Hepatocyte (in vitro differentiated cells): ENCODE measurements at regions not wholly inside any gene's neighbourhood (a gene's known extent, or its start where the extent isn't known, plus 50 kb on each side); places are given as distances from the start of the nearest gene placed in this dataset.

ENCODE experiments used
- DNase-seq: peaks from one replicate; pipeline ENCODE4 v3.0.0-alpha.2; 2016; ENCODE audit warnings: low spot score
- H2AFZ ChIP-seq: fragments of 200-600 bp; sonication (generic); 2 replicates; pipeline ENCODE4 v1.6.0; 2016; ENCODE audit warnings: antibody characterized with exemption, mild to moderate bottlenecking
- H3K27ac ChIP-seq: fragments of 200-600 bp; sonication (generic); 2 replicates; pipeline ENCODE4 v1.5.1; 2016; ENCODE audit warnings: mild to moderate bottlenecking
- H3K27me3 ChIP-seq: fragments of 200-600 bp; sonication (generic); 2 replicates; pipeline ENCODE4 v1.6.1; 2016
- H3K36me3 ChIP-seq: fragments of 200-600 bp; sonication (generic); replicated peaks from 2 replicates; pipeline ENCODE4 v1.5.1; 2016; ENCODE audit warnings: low read depth; ENCODE audit not compliant: insufficient read depth
- H3K4me1 ChIP-seq: fragments of 200-600 bp; sonication (generic); 2 replicates; pipeline ENCODE4 v1.5.1; 2016; ENCODE audit warnings: mild to moderate bottlenecking, moderate library complexity; ENCODE audit not compliant: insufficient read depth
- H3K4me2 ChIP-seq: fragments of 200-600 bp; sonication (generic); 2 replicates; pipeline ENCODE4 v1.6.0; 2016
- H3K4me3 ChIP-seq: fragments of 200-600 bp; sonication (generic); 2 replicates; pipeline ENCODE4 v1.5.1; 2016; ENCODE audit warnings: mild to moderate bottlenecking
- H3K79me2 ChIP-seq: fragments of 200-600 bp; sonication (generic); 2 replicates; pipeline ENCODE4 v1.6.0; 2017; ENCODE audit warnings: mild to moderate bottlenecking
- H3K9me2 ChIP-seq: fragments of 200-600 bp; sonication (generic); replicated peaks from 2 replicates; pipeline ENCODE4 v1.6.0; 2017; ENCODE audit warnings: mild to moderate bottlenecking; ENCODE audit not compliant: insufficient read depth
- H3K9me3 ChIP-seq: fragments of 200-600 bp; sonication (generic); 2 replicates; pipeline ENCODE4 v1.5.1; 2016; ENCODE audit warnings: low read depth, mild to moderate bottlenecking
- H4K20me1 ChIP-seq: fragments of 200-600 bp; sonication (generic); 2 replicates; pipeline ENCODE4 v1.6.0; 2016; ENCODE audit warnings: mild to moderate bottlenecking; ENCODE audit not compliant: insufficient read depth, poor library complexity, severe bottlenecking
- CTCF ChIP-seq: fragments of 200-600 bp; sonication (generic); IDR thresholded peaks from 2 replicates; pipeline ENCODE4 v1.5.1; 2016; ENCODE audit warnings: antibody characterized with exemption, mild to moderate bottlenecking; ENCODE audit not compliant: poor library complexity
- EZH2 ChIP-seq: fragments of 200-600 bp; sonication (generic); IDR thresholded peaks from 2 replicates; pipeline ENCODE4 v1.6.1; 2016; ENCODE audit warnings: antibody characterized with exemption, mild to moderate bottlenecking, borderline replicate concordance
- EZH2phosphoT487 ChIP-seq: fragments of 200-600 bp; sonication (generic); IDR thresholded peaks from one replicate; pipeline ENCODE4 v1.6.1; 2018; ENCODE audit warnings: antibody characterized with exemption, mild to moderate bottlenecking, low read depth, moderate library complexity; ENCODE audit not compliant: unreplicated experiment, severe bottlenecking
- WGBS: methylation state at CpG from one replicate; pipeline ENCODE4 v1.1.6; 2016; ENCODE audit warnings: low lambda C conversion rate; ENCODE audit errors: missing lambda C conversion rate; 5-methylcytosine and 5-hydroxymethylcytosine counted together

- Histone ChIP-seq H3K27ac (no peak overlapping the region), H4K20me1 (no peaks in the 10 kb centered on the region), H2AFZ (no peak overlapping the region), H3K36me3 (no peaks in the 10 kb centered on the region), H3K79me2 (no peaks in the 10 kb centered on the region), H3K27me3 (no peaks in the 10 kb centered on the region), H3K9me3 (no peaks in the 10 kb centered on the region), H3K4me1 (no peaks in the 10 kb centered on the region), H3K9me2 (no peaks in the 10 kb centered on the region), H3K4me2 (no peak overlapping the region), H3K4me3 (no peak overlapping the region)
- TF ChIP-seq CTCF (no peak), EZH2 (no peak), EZH2phosphoT487 (no peak)
- no peak for DNase-seq
These were observed 819.1 kb upstream of the EPHA5 start for GRCh38 chr4:66489370-66489769.

- WGBS, result 88% methylated on average over 1 of the region's 1 CpG
- H3K27me3 ChIP-seq, result no peaks in the 10 kb centered on the region
- no peak overlapping the region for H3K4me3 ChIP-seq
- no peaks in the 10 kb centered on the region for H3K9me2 ChIP-seq
- no peaks in the 10 kb centered on the region for H3K79me2 ChIP-seq
- H4K20me1 ChIP-seq, result no peaks in the 10 kb centered on the region
- no peak overlapping the region for H2AFZ ChIP-seq
- H3K4me1 ChIP-seq, result no peaks in the 10 kb centered on the region
- no peak for TF ChIP-seq CTCF
- no peak for TF ChIP-seq EZH2phosphoT487
- no peak for TF ChIP-seq EZH2
- H3K4me2 ChIP-seq, result no peak overlapping the region
- no peaks in the 10 kb centered on the region for H3K36me3 ChIP-seq
- DNase-seq, result no peak
- H3K27ac ChIP-seq, result no peak overlapping the region
- H3K9me3 ChIP-seq, result no peaks in the 10 kb centered on the region
These were observed 815.8 kb upstream of the EPHA5 start for GRCh38 chr4:66486068-66486467.

GRCh38 chr4:66482186-66482585, 811.9 kb upstream of the EPHA5 start:
- no peak overlapping the region for H3K4me3 ChIP-seq
- no peaks in the 10 kb centered on the region for H3K9me3 ChIP-seq
- no peaks in the 10 kb centered on the region for H3K9me2 ChIP-seq
- WGBS, result 59% methylated on average over 1 of the region's 1 CpG
- DNase-seq, result no peak
- H3K27me3 ChIP-seq, result no peaks in the 10 kb centered on the region
- no peaks in the 10 kb centered on the region for H3K79me2 ChIP-seq
- no peaks in the 10 kb centered on the region for H3K4me1 ChIP-seq
- no peak overlapping the region for H3K4me2 ChIP-seq
- H3K36me3 ChIP-seq, result no peaks in the 10 kb centered on the region
- TF ChIP-seq EZH2 (no peak), EZH2phosphoT487 (no peak), CTCF (no peak)
- H3K27ac ChIP-seq, result no peak overlapping the region
- no peak overlapping the region for H2AFZ ChIP-seq
- H4K20me1 ChIP-seq, result no peaks in the 10 kb centered on the region

- WGBS, result 74% methylated on average over 3 of the region's 3 CpGs
- no peaks in the 10 kb centered on the region for H3K9me3 ChIP-seq
These were observed 805.3 kb upstream of the EPHA5 start for GRCh38 chr4:66475596-66475995.

More at GRCh38 chr4:66475596-66475995, 805.3 kb upstream of the EPHA5 start:
- no peaks in the 10 kb centered on the region for H3K4me1 ChIP-seq
- TF ChIP-seq CTCF, result no peak
- TF ChIP-seq EZH2, result no peak
- TF ChIP-seq EZH2phosphoT487, result no peak
- H3K4me3 ChIP-seq, result no peak overlapping the region
- no peak for DNase-seq
- H4K20me1 ChIP-seq, result no peaks in the 10 kb centered on the region
- no peaks in the 10 kb centered on the region for H3K27me3 ChIP-seq
- H2AFZ ChIP-seq, result no peak overlapping the region
- no peak overlapping the region for H3K4me2 ChIP-seq
- H3K36me3 ChIP-seq, result no peaks in the 10 kb centered on the region
- no peaks in the 10 kb centered on the region for H3K9me2 ChIP-seq
- H3K79me2 ChIP-seq, result no peaks in the 10 kb centered on the region
- H3K27ac ChIP-seq, result no peak overlapping the region
